ENCODE measurements at regions not wholly inside any gene's neighbourhood (a gene's known extent, or its start where the extent isn't known, plus 50 kb on each side); places are given as distances from the start of the nearest gene placed in this dataset.

- no peak for TF ChIP-seq GATA2 (IDR thresholded peaks at IDR 0.05; ENCODE audit: low read depth, low read length)
- TF ChIP-seq GATA3 (IDR thresholded peaks at IDR 0.05; ENCODE audit: low read depth, low read length) = no peak
These were observed 344.1 kb downstream of the OSTF1 start for GRCh38 chr9:75432386-75432785.

All from SH-SY5Y (cell line).